Calu3 (cell line): ENCODE measurements at regions not wholly inside any gene's neighbourhood (a gene's known extent, or its start where the extent isn't known, plus 50 kb on each side); places are given as distances from the start of the nearest gene placed in this dataset.

Source experiments
- BruUV-seq: library from RNA; stranded (reverse); fragments of 400-500 nt; replicated peaks from 2 replicates; lab custom pipeline; 2021; lab: Mats Ljungman, UMichigan
- CTCF ChIA-PET: fragments of 300-600 bp; sonication (Branson Sonifier 250); formaldehyde crosslinking; loops from one replicate; lab custom pipeline; 2022; ENCODE audit warnings: antibody characterized with exemption; lab: Charles Lee
- DNase-seq: peaks from one replicate; pipeline ENCODE4 v3.0.0; 2022
- H3K27ac Mint-ChIP-seq: one replicate; pipeline ENCODE4 v1.8.0; 2022; ENCODE audit warnings: mixed read lengths; ENCODE audit not compliant: unreplicated experiment
- H3K27me3 Mint-ChIP-seq: one replicate; pipeline ENCODE4 v1.8.0; 2022; ENCODE audit warnings: mixed read lengths; ENCODE audit not compliant: unreplicated experiment
- H3K36me3 Mint-ChIP-seq: one replicate; pipeline ENCODE4 v1.8.0; 2022; ENCODE audit warnings: mild to moderate bottlenecking, moderate library complexity, mixed read lengths; ENCODE audit not compliant: insufficient read depth, unreplicated experiment
- H3K4me1 Mint-ChIP-seq: one replicate; pipeline ENCODE4 v1.8.0; 2022; ENCODE audit warnings: mild to moderate bottlenecking, low read depth, mixed read lengths; ENCODE audit not compliant: unreplicated experiment
- H3K4me3 Mint-ChIP-seq: one replicate; pipeline ENCODE4 v1.8.0; 2022; ENCODE audit warnings: mild to moderate bottlenecking, low read depth, moderate library complexity, mixed read lengths; ENCODE audit not compliant: unreplicated experiment
- H3K9me3 Mint-ChIP-seq: one replicate; pipeline ENCODE4 v1.8.0; 2022; ENCODE audit warnings: low read depth, mixed read lengths; ENCODE audit not compliant: unreplicated experiment
- CTCF ChIP-seq: fragments of 200-600 bp; IDR thresholded peaks from one replicate; pipeline ENCODE4 v1.8.0; 2022; ENCODE audit warnings: antibody characterized with exemption; ENCODE audit not compliant: unreplicated experiment
- intact Hi-C: fragments of 100-400 bp; cut with micrococcal nuclease; formaldehyde crosslinking; loops from one replicate; pipeline ENCODE4 v1.10.0; 2022; ENCODE audit not compliant: unreplicated experiment

GRCh38 chr4:129428454-129428853, 332.5 kb downstream of the C4orf33 start:
- H3K4me1 Mint-ChIP-seq = no peaks in the 10 kb centered on the region
- no peak overlapping the region for H3K27ac Mint-ChIP-seq
- no peak for TF ChIP-seq CTCF
- no TSS peak for BruUV-seq
- no peaks in the 10 kb centered on the region for H3K9me3 Mint-ChIP-seq
- CTCF ChIA-PET = no interaction called here
- H3K4me3 Mint-ChIP-seq = no peak overlapping the region
- H3K27me3 Mint-ChIP-seq = no peaks in the 10 kb centered on the region
- intact Hi-C loops = no loop called here
- no peak for DNase-seq
- no peaks in the 10 kb centered on the region for H3K36me3 Mint-ChIP-seq

GRCh38 chr4:129429581-129430320, 333.8 kb downstream of the C4orf33 start:
- intact Hi-C loops = no loop called here
- TF ChIP-seq CTCF = no peak
- Mint-ChIP-seq H3K4me1 (no peaks in the 10 kb centered on the region), H3K36me3 (no peaks in the 10 kb centered on the region), H3K9me3 (no peaks in the 10 kb centered on the region), H3K4me3 (no peak overlapping the region), H3K27ac (no peak overlapping the region), H3K27me3 (no peaks in the 10 kb centered on the region)
- no TSS peak for BruUV-seq
- CTCF ChIA-PET = no interaction called here
- no peak for DNase-seq

GRCh38 chr4:129437347-129437746, 341.4 kb downstream of the C4orf33 start:
- no peaks in the 10 kb centered on the region for H3K27me3 Mint-ChIP-seq
- intact Hi-C loops = no loop called here
- no peak overlapping the region for H3K27ac Mint-ChIP-seq
- no TSS peak for BruUV-seq
- no peaks in the 10 kb centered on the region for H3K9me3 Mint-ChIP-seq
- no peak overlapping the region for H3K4me3 Mint-ChIP-seq
- H3K4me1 Mint-ChIP-seq = no peaks in the 10 kb centered on the region
- DNase-seq = no peak
- no peaks in the 10 kb centered on the region for H3K36me3 Mint-ChIP-seq
- CTCF ChIA-PET = no interaction called here
- TF ChIP-seq CTCF = no peak

- no peak overlapping the region for H3K27ac Mint-ChIP-seq
Observed at GRCh38 chr4:129438456-129438981, 342.6 kb downstream of the C4orf33 start.

More at GRCh38 chr4:129438456-129438981, 342.6 kb downstream of the C4orf33 start:
- Mint-ChIP-seq H3K9me3 (no peaks in the 10 kb centered on the region), H3K36me3 (no peaks in the 10 kb centered on the region), H3K27me3 (no peaks in the 10 kb centered on the region), H3K4me3 (no peak overlapping the region), H3K4me1 (no peaks in the 10 kb centered on the region)
- no peak for DNase-seq
- no TSS peak for BruUV-seq
- CTCF ChIA-PET = no interaction called here
- TF ChIP-seq CTCF = no peak
- intact Hi-C loops = no loop called here
